Pancreas (tissue), 10 donors: ENCODE measurements at regions not wholly inside any gene's neighbourhood (a gene's known extent, or its start where the extent isn't known, plus 50 kb on each side); places are given as distances from the start of the nearest gene placed in this dataset.

Experiments
- ATAC-seq, 4 donors: fragments of 200-7000 bp; cut with Tn5 transposase; one replicate each; pipeline versions ENCODE4 v1.8.0 to v1.9.1; 2020; ENCODE audit warnings: mild to moderate bottlenecking in 4 of 4, moderate library complexity in 4 of 4
- DNase-seq, 6 donors: peaks; one replicate each; pipeline ENCODE4 v3.0.0-alpha.2; 2020
- FAIRE-seq: peaks from 2 replicates; lab custom pipeline; 2012; peaks lifted over from hg19 to GRCh38; lab: Jason Lieb, UNC
- H3K27ac ChIP-seq, 4 donors: fragments of 200-600 bp; sonication (generic); 1 replicate in 3 of 4; 2 replicates in 1 of 4; pipeline versions ENCODE4 v1.5.0 to v1.8.0; 2020
- H3K27me3 ChIP-seq, 4 donors: fragments of 200-600 bp; one replicate each; pipeline ENCODE4 v1.8.0; 2021
- H3K36me3 ChIP-seq, 3 donors: fragments of 200-600 bp; sonication (generic) in 1 of 3; one replicate each; pipeline versions ENCODE4 v1.5.0 to v1.8.0; 2020 to 2021
- H3K4me1 ChIP-seq, 3 donors: fragments of 200-600 bp; one replicate each; pipeline ENCODE4 v1.8.0; 2021
- H3K4me3 ChIP-seq, 4 donors: fragments of 200-600 bp; sonication (generic) in 2 of 4; one replicate each; pipeline versions ENCODE4 v1.5.0 to v1.8.0; 2020 to 2021
- H3K9me3 ChIP-seq, 4 donors: fragments of 200-600 bp; one replicate each; pipeline ENCODE4 v1.8.0; 2021
- CTCF ChIP-seq, 4 donors: fragments of 200-600 bp; sonication (generic) in 3 of 4; IDR thresholded peaks; one replicate each; pipeline versions ENCODE4 v1.5.0 to v1.8.0; 2021; ENCODE audit warnings: antibody characterized with exemption in 4 of 4
- WGBS, 2 donors: extraction: QIAGEN DNeasy Blood & Tissue Kit; methylation state at CpG; one replicate each; pipeline ENCODE4 v1.1.7; 2013; 5-methylcytosine and 5-hydroxymethylcytosine counted together
- intact Hi-C, 3 donors: fragments of 100-400 bp; cut with DNase I; formaldehyde crosslinking; loops; one replicate each; pipeline versions ENCODE4 v1.11.1 to v1.14.2; 2022
- donor health status: healthy with polysubstance abuse.
- donor health status: DM: no; HTN: no; CAD: no; lungs with moderate emphysema.
- donor health status: DM: no; HTN: no; CAD: no.
- donor health status: control.
- donor health status: control.
- donor health status: Bipolar disorder and iron deficiency.
- donor health status: DM: yes; HTN: yes; CAD: no.
- donor health status: DM: no; HTN: no; CAD: no.
- donor health status: DM: no; HTN: no; CAD: no.
- donor health status: DM: yes; HTN: yes; CAD: no.

- DNase-seq (no peak), FAIRE-seq (peak; percentile 5)
Measured at GRCh38 chr3:16673530-16673929, 68.3 kb upstream of the DAZL start.

GRCh38 chr3:16675805-16676204 is 70.6 kb upstream of the DAZL start:
- intact Hi-C loops: no loop called here
- DNase-seq (no peak), FAIRE-seq (no peak), ATAC-seq (no peak)
- Histone ChIP-seq H3K4me1 (no peaks in the 10 kb centered on the region), H3K36me3 (no peaks in the 10 kb centered on the region), H3K27ac (no peak overlapping the region), H3K9me3 (no peaks in the 10 kb centered on the region), H3K27me3 (no peaks in the 10 kb centered on the region), H3K4me3 (no peak overlapping the region)
- no peak for TF ChIP-seq CTCF (IDR thresholded peaks at IDR 0.05)

More at GRCh38 chr3:16673530-16673929, 68.3 kb upstream of the DAZL start:
- ATAC-seq: no peak
- TF ChIP-seq CTCF (IDR thresholded peaks at IDR 0.05): no peak
- no peak overlapping the region for H3K27ac ChIP-seq
- no peak overlapping the region for H3K4me3 ChIP-seq
- intact Hi-C loops: no loop called here
- H3K9me3 ChIP-seq: no peaks in the 10 kb centered on the region
- no peaks in the 10 kb centered on the region for H3K36me3 ChIP-seq
- H3K27me3 ChIP-seq: no peaks in the 10 kb centered on the region
- H3K4me1 ChIP-seq: no peaks in the 10 kb centered on the region

- DNase-seq (no peak), ATAC-seq (no peak), FAIRE-seq (no peak)
- intact Hi-C loops: no loop called here
- Histone ChIP-seq H3K4me1 (no peaks in the 10 kb centered on the region), H3K36me3 (no peaks in the 10 kb centered on the region), H3K27me3 (no peaks in the 10 kb centered on the region), H3K27ac (no peak overlapping the region), H3K4me3 (no peak overlapping the region), H3K9me3 (no peaks in the 10 kb centered on the region)
- WGBS, 2 donors: 75 to 84% methylated on average over 3 of the region's 3 CpGs
- no peak for TF ChIP-seq CTCF (IDR thresholded peaks at IDR 0.05)
Measured at GRCh38 chr3:16686679-16687078, 81.5 kb upstream of the DAZL start.

- Histone ChIP-seq H3K4me3 (no peak overlapping the region), H3K27me3 (no peaks in the 10 kb centered on the region), H3K36me3 (no peaks in the 10 kb centered on the region), H3K9me3 (no peaks in the 10 kb centered on the region), H3K4me1 (no peaks in the 10 kb centered on the region), H3K27ac (no peak overlapping the region)
- FAIRE-seq (no peak), DNase-seq (no peak), ATAC-seq (no peak)
- no peak for TF ChIP-seq CTCF (IDR thresholded peaks at IDR 0.05)
- intact Hi-C loops: no loop called here
Measured at GRCh38 chr3:16687221-16687620, 82.0 kb upstream of the DAZL start.

- H3K36me3 ChIP-seq: no peaks in the 10 kb centered on the region
- no peak overlapping the region for H3K4me3 ChIP-seq
- H3K9me3 ChIP-seq: no peaks in the 10 kb centered on the region
- FAIRE-seq (no peak), DNase-seq (no peak), ATAC-seq (no peak)
- intact Hi-C loops: no loop called here
- no peaks in the 10 kb centered on the region for H3K4me1 ChIP-seq
- WGBS, 2 donors: 82 to 87% methylated on average over 8 of the region's 8 CpGs
- no peak overlapping the region for H3K27ac ChIP-seq
- no peaks in the 10 kb centered on the region for H3K27me3 ChIP-seq
- no peak for TF ChIP-seq CTCF (IDR thresholded peaks at IDR 0.05)
Measured at GRCh38 chr3:16692486-16693344, 87.5 kb upstream of the DAZL start.
